MM.1S (cell line): ENCODE measurements at regions not wholly inside any gene's neighbourhood (a gene's known extent, or its start where the extent isn't known, plus 50 kb on each side); places are given as distances from the start of the nearest gene placed in this dataset.

Experiments
- CTCF ChIP-seq: fragments of 300-600 bp; sonication (generic); IDR thresholded peaks from 2 replicates; pipeline ENCODE4 v1.5.1; 2016; ENCODE audit warnings: antibody characterized with exemption, low read length, mixed read lengths
- EZH2 ChIP-seq: fragments of 300-600 bp; sonication (generic); optimal IDR thresholded peaks from 2 replicates; pipeline ENCODE3; 2017; ENCODE audit warnings: low read depth, mild to moderate bottlenecking, antibody characterized with exemption, low read length, mixed read lengths
- EZH2phosphoT487 ChIP-seq: fragments of 300-600 bp; sonication (generic); IDR thresholded peaks from 2 replicates; pipeline ENCODE4 v1.6.1; 2018; ENCODE audit warnings: antibody characterized with exemption, low read length

- no peak for TF ChIP-seq CTCF
- TF ChIP-seq EZH2, result no peak
- TF ChIP-seq EZH2phosphoT487, result no peak
These were observed 82.0 kb downstream of the KLF5 start for GRCh38 chr13:73140801-73141200.
